GM23338 (cell line): ENCODE measurements at regions not wholly inside any gene's neighbourhood (a gene's known extent, or its start where the extent isn't known, plus 50 kb on each side); places are given as distances from the start of the nearest gene placed in this dataset.

Experiments used
- CREB1 ChIP-seq: fragments of 250-450 bp; sonication (Bioruptor Pico); IDR thresholded peaks from 2 replicates; pipeline ENCODE4 v1.5.0; 2020; ENCODE audit warnings: low read depth, mild to moderate bottlenecking, moderate library complexity
- CTCF ChIP-seq, 2 experiments: fragments of 200-600 bp in 1 of 2; sonication (generic) in 1 of 2; conservative IDR thresholded peaks; 2 replicates each; pipeline versions ENCODE4 v1.5.1 to v1.6.1; 2016 to 2017; ENCODE audit warnings: antibody characterized with exemption in 2 of 2, low read depth in 2 of 2, mild to moderate bottlenecking in 2 of 2, moderate library complexity in 1 of 2
- ETS1 ChIP-seq: IDR thresholded peaks from 2 replicates; pipeline ENCODE4 v1.6.1; 2016; ENCODE audit warnings: antibody characterized with exemption
- EZH2 ChIP-seq: fragments of 200-600 bp; sonication (generic); IDR thresholded peaks from one replicate; pipeline ENCODE4 v1.8.0; 2017; ENCODE audit warnings: antibody characterized with exemption, mild to moderate bottlenecking, low read depth; ENCODE audit not compliant: unreplicated experiment
- EZH2phosphoT487 ChIP-seq: fragments of 200-600 bp; sonication (generic); IDR thresholded peaks from one replicate; pipeline ENCODE4 v1.8.1; 2018; ENCODE audit warnings: antibody characterized with exemption; ENCODE audit not compliant: unreplicated experiment
- JUNB ChIP-seq: IDR thresholded peaks from one replicate; pipeline ENCODE4 v1.6.1; 2016; ENCODE audit warnings: antibody characterized with exemption; ENCODE audit not compliant: unreplicated experiment
- POLR2AphosphoS5 ChIP-seq: IDR thresholded peaks from 2 replicates; pipeline ENCODE4 v1.6.1; 2016; ENCODE audit warnings: antibody characterized with exemption, low read depth
- REST ChIP-seq: IDR thresholded peaks from one replicate; pipeline ENCODE4 v1.6.1; 2018; ENCODE audit warnings: antibody characterized with exemption; ENCODE audit not compliant: unreplicated experiment
- ZNF331 ChIP-seq: fragments of 250-450 bp; sonication (Bioruptor Pico); IDR thresholded peaks from 2 replicates; pipeline ENCODE4 v1.5.0; 2020; ENCODE audit warnings: low read depth, mild to moderate bottlenecking, moderate library complexity
- ZNF462 ChIP-seq: fragments of 250-450 bp; sonication (Bioruptor Pico); IDR thresholded peaks from 2 replicates; pipeline ENCODE4 v1.5.0; 2020; ENCODE audit warnings: mild to moderate bottlenecking, moderate library complexity

GRCh38 chr4:158965226-158965625 lies 137.7 kb upstream of the RAPGEF2 start:
- no peak for TF ChIP-seq JUNB
- TF ChIP-seq CTCF (conservative IDR thresholded peaks at IDR 0.05; ENCODE audit: low read depth in 2 of 2), result no peak
- no peak for TF ChIP-seq CREB1
- no peak for TF ChIP-seq EZH2
- no peak for TF ChIP-seq REST
- TF ChIP-seq ZNF331 (CRISPR knock-in tag), result no peak
- no peak for TF ChIP-seq ZNF462
- no peak for TF ChIP-seq POLR2AphosphoS5
- no peak for TF ChIP-seq EZH2phosphoT487
- no peak for TF ChIP-seq ETS1
